OCI-LY1 (cell line): ENCODE measurements at regions not wholly inside any gene's neighbourhood (a gene's known extent, or its start where the extent isn't known, plus 50 kb on each side); places are given as distances from the start of the nearest gene placed in this dataset.

Source experiments
- H2AFZ ChIP-seq: fragments of 200-600 bp; sonication (generic), shearing (Covaris generic); 2 replicates; pipeline ENCODE4 v1.6.0; 2014; ENCODE audit warnings: antibody characterized with exemption, mild to moderate bottlenecking, low read length
- H3F3A ChIP-seq: fragments of 200-600 bp; sonication (generic), shearing (Covaris generic); 2 replicates; pipeline ENCODE4 v1.6.0; 2014; ENCODE audit warnings: mild to moderate bottlenecking, antibody characterized with exemption, low read length, moderate library complexity; ENCODE audit not compliant: insufficient read depth
- H3K27ac ChIP-seq: fragments of 200-600 bp; sonication (generic); 2 replicates; pipeline ENCODE4 v1.5.1; 2014; ENCODE audit warnings: low read length, mixed run types, mild to moderate bottlenecking, low read depth; ENCODE audit not compliant: poor library complexity, severe bottlenecking
- H3K27me3 ChIP-seq: fragments of 200-600 bp; sonication (generic); 2 replicates; pipeline ENCODE4 v1.6.0; 2014; ENCODE audit warnings: antibody characterized with exemption, mild to moderate bottlenecking, low read length, moderate library complexity; ENCODE audit not compliant: insufficient read depth
- H3K36me3 ChIP-seq: fragments of 200-600 bp; sonication (generic); 2 replicates; pipeline ENCODE4 v1.6.1; 2014; ENCODE audit warnings: mild to moderate bottlenecking, antibody characterized with exemption, low read length, moderate library complexity, mixed read lengths; ENCODE audit not compliant: insufficient read depth
- H3K4me1 ChIP-seq: fragments of 200-600 bp; sonication (generic); 2 replicates; pipeline ENCODE4 v1.5.1; 2014; ENCODE audit warnings: mild to moderate bottlenecking, low read length, moderate library complexity; ENCODE audit not compliant: insufficient read depth, severe bottlenecking
- H3K4me2 ChIP-seq: fragments of 200-600 bp; sonication (generic), shearing (Covaris generic); 2 replicates; pipeline ENCODE4 v1.6.1; 2014; ENCODE audit warnings: low read length
- H3K4me3 ChIP-seq: fragments of 200-600 bp; sonication (generic); 2 replicates; pipeline ENCODE4 v1.5.1; 2014; ENCODE audit warnings: low read length, low read depth, mild to moderate bottlenecking, mixed read lengths; ENCODE audit not compliant: poor library complexity, severe bottlenecking
- H3K79me2 ChIP-seq: fragments of 200-600 bp; shearing (Covaris generic); 2 replicates; pipeline ENCODE4 v1.6.1; 2016; ENCODE audit warnings: mixed run types, low read length, mixed read lengths; ENCODE audit not compliant: insufficient read depth
- H3K9ac ChIP-seq: fragments of 200-600 bp; sonication (generic), shearing (Covaris generic); 2 replicates; pipeline ENCODE4 v1.6.1; 2014; ENCODE audit warnings: mild to moderate bottlenecking, low read length, mixed read lengths
- H3K9me2 ChIP-seq: fragments of 200-600 bp; sonication (generic), shearing (Covaris generic); 2 replicates; pipeline ENCODE4 v1.6.1; 2014; ENCODE audit warnings: low read depth, mild to moderate bottlenecking, low read length, mixed read lengths
- H3K9me3 ChIP-seq: fragments of 200-600 bp; shearing (Covaris generic); 2 replicates; pipeline ENCODE4 v1.6.1; 2014; ENCODE audit warnings: low read length, mixed read lengths
- H4K20me1 ChIP-seq: fragments of 200-600 bp; sonication (generic), shearing (Covaris generic); 2 replicates; pipeline ENCODE4 v1.6.0; 2016; ENCODE audit warnings: mild to moderate bottlenecking, low read length; ENCODE audit not compliant: insufficient read depth
- CTCF ChIP-seq: fragments of 200-600 bp; sonication (generic), shearing (Covaris generic); IDR thresholded peaks from 2 replicates; pipeline ENCODE4 v1.5.1; 2017; ENCODE audit warnings: mild to moderate bottlenecking, antibody characterized with exemption, low read length, moderate library complexity, mixed read lengths
- EZH2 ChIP-seq: fragments of 200-600 bp; sonication (generic), shearing (Covaris generic); IDR thresholded peaks from 2 replicates; pipeline ENCODE4 v1.8.0; 2017; ENCODE audit warnings: borderline replicate concordance, mixed run types, mild to moderate bottlenecking, antibody characterized with exemption, low read length, moderate library complexity, mixed read lengths

- Histone ChIP-seq H3K79me2 (no peaks in the 10 kb centered on the region), H2AFZ (no peak overlapping the region), H3K9me2 (no peaks in the 10 kb centered on the region), H3K36me3 (no peaks in the 10 kb centered on the region), H3K4me3 (no peak overlapping the region), H3K4me2 (no peak overlapping the region), H3K27ac (no peak overlapping the region), H3K9ac (no peak overlapping the region), H3K27me3 (no peaks in the 10 kb centered on the region), H3K9me3 (no peaks in the 10 kb centered on the region), H3K4me1 (no peaks in the 10 kb centered on the region), H4K20me1 (no peaks in the 10 kb centered on the region), H3F3A (no peaks in the 10 kb centered on the region)
- TF ChIP-seq EZH2, result no peak
- no peak for TF ChIP-seq CTCF
These were observed 344.0 kb downstream of the BCL11B start for GRCh38 chr14:98927986-98928385.

- Histone ChIP-seq H3K27me3 (no peaks in the 10 kb centered on the region), H3K4me1 (no peaks in the 10 kb centered on the region), H4K20me1 (no peaks in the 10 kb centered on the region), H2AFZ (no peak overlapping the region), H3K79me2 (no peaks in the 10 kb centered on the region), H3K9ac (no peak overlapping the region), H3K27ac (no peak overlapping the region), H3K4me2 (no peak overlapping the region), H3K36me3 (no peaks in the 10 kb centered on the region), H3K9me2 (no peaks in the 10 kb centered on the region), H3K4me3 (no peak overlapping the region), H3K9me3 (no peaks in the 10 kb centered on the region), H3F3A (no peaks in the 10 kb centered on the region)
- TF ChIP-seq EZH2 (no peak), CTCF (no peak)
These were observed 343.6 kb downstream of the BCL11B start for GRCh38 chr14:98928418-98928817.

DNA sequence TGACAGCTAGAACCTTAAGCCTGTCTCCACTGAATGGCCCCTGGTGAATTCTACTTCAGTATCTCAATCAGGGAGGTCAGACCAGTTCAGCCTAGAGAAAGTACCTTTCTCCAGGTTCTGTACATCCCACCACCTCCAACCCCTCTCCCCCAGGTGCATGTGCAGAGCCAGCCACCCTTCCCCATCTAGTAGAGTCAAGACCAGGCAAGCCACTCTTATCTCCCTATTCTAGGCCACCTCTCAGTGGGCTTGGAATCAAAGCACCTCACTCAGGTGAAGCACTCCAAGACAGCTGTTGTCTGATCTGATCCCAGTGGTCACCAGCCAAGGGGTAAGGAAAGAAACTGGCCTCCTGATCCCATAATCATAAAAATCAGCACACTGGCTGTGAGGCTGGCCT, 340.9 kb downstream of the BCL11B start:
- no peaks in the 10 kb centered on the region for H3K9me2 ChIP-seq
- H3K4me1 ChIP-seq, result no peaks in the 10 kb centered on the region
- H3K9ac ChIP-seq, result no peak overlapping the region
- H3K79me2 ChIP-seq, result no peaks in the 10 kb centered on the region
- no peak overlapping the region for H3K4me2 ChIP-seq
- no peaks in the 10 kb centered on the region for H4K20me1 ChIP-seq
- no peak overlapping the region for H3K27ac ChIP-seq
- no peak for TF ChIP-seq CTCF
- TF ChIP-seq EZH2, result no peak
- H3K36me3 ChIP-seq, result no peaks in the 10 kb centered on the region
- no peak overlapping the region for H3K4me3 ChIP-seq
- H3K27me3 ChIP-seq, result no peaks in the 10 kb centered on the region
- H3K9me3 ChIP-seq, result no peaks in the 10 kb centered on the region
- H2AFZ ChIP-seq, result no peak overlapping the region
- H3F3A ChIP-seq, result no peaks in the 10 kb centered on the region
